NCI-H1436 (cell line): ENCODE measurements at regions not wholly inside any gene's neighbourhood (a gene's known extent, or its start where the extent isn't known, plus 50 kb on each side); places are given as distances from the start of the nearest gene placed in this dataset.

ENCODE experiments used
- DNase-seq: peaks from one replicate; lab custom pipeline; 2025; lab: John Stamatoyannopoulos, UW

- no peak for DNase-seq
Measured at GRCh38 chr3:24838533-24838932, 343.9 kb upstream of the THRB start.

GRCh38 chr3:24843955-24844354, 349.3 kb upstream of the THRB start:
- DNase-seq: no peak

- DNase-seq: no peak
Measured at GRCh38 chr3:24845524-24846155, 351.0 kb upstream of the THRB start.

- DNase-seq: no peak
Measured at GRCh38 chr3:24846286-24846860, 351.7 kb upstream of the THRB start.

- DNase-seq: no peak
Measured at GRCh38 chr3:24850245-24850644, 355.6 kb upstream of the THRB start.

GRCh38 chr3:24853685-24854490, 359.2 kb upstream of the THRB start:
- DNase-seq: peak; percentile 25

- DNase-seq: no peak
Measured at GRCh38 chr3:24854748-24855147, 360.1 kb upstream of the THRB start.

- DNase-seq: no peak
Measured at GRCh38 chr3:24857945-24858344, 363.3 kb upstream of the THRB start.

- no peak for DNase-seq
Measured at GRCh38 chr3:24863215-24863614, 368.6 kb upstream of the THRB start.

GRCh38 chr3:24867783-24868182, 373.1 kb upstream of the THRB start:
- no peak for DNase-seq

GRCh38 chr3:24881239-24881638, 386.6 kb upstream of the THRB start:
- DNase-seq: no peak

- DNase-seq: no peak
Measured at GRCh38 chr3:24886501-24886900, 391.9 kb upstream of the THRB start.

GRCh38 chr3:24890012-24890411, 395.4 kb upstream of the THRB start:
- no peak for DNase-seq

GRCh38 chr3:24899373-24899772, 404.7 kb upstream of the THRB start:
- no peak for DNase-seq

- no peak for DNase-seq
Measured at GRCh38 chr3:24899901-24900603, 405.4 kb upstream of the THRB start.

GRCh38 chr3:24905266-24905665, 410.6 kb upstream of the THRB start:
- no peak for DNase-seq

GRCh38 chr3:24907106-24907505, 412.5 kb upstream of the THRB start:
- no peak for DNase-seq

GRCh38 chr3:24911076-24911475, 416.4 kb upstream of the THRB start:
- no peak for DNase-seq

GRCh38 chr3:24915639-24916038, 421.0 kb upstream of the THRB start:
- DNase-seq: no peak

GRCh38 chr3:24917908-24918307, 423.3 kb upstream of the THRB start:
- DNase-seq: no peak

- DNase-seq: no peak
Measured at GRCh38 chr3:24923570-24923969, 428.9 kb upstream of the THRB start.

GRCh38 chr3:24929521-24929920, 434.9 kb upstream of the THRB start:
- DNase-seq: no peak

- DNase-seq: no peak
Measured at GRCh38 chr3:24933401-24933800, 438.8 kb upstream of the THRB start.
